Keratinocyte (primary cell): ENCODE measurements at regions not wholly inside any gene's neighbourhood (a gene's known extent, or its start where the extent isn't known, plus 50 kb on each side); places are given as distances from the start of the nearest gene placed in this dataset.

Source experiments
- DNase-seq: peaks from one replicate; pipeline ENCODE4 v3.0.0-alpha.2; 2011; ENCODE audit warnings: low read depth, missing footprints, low spot score
- FAIRE-seq: peaks from 2 replicates; lab custom pipeline; 2011; peaks lifted over from hg19 to GRCh38; lab: Jason Lieb, UNC
- H2AFZ ChIP-seq: 2 replicates; pipeline ENCODE4 v1.6.0; 2012; ENCODE audit warnings: low read length, control low read depth, inconsistent platforms; ENCODE audit not compliant: control insufficient read depth
- H3K27ac ChIP-seq: 2 replicates; pipeline ENCODE4 v1.5.1; 2011; ENCODE audit warnings: low read length; ENCODE audit not compliant: control insufficient read depth, insufficient read depth
- H3K27me3 ChIP-seq: 3 replicates; pipeline ENCODE4 v1.6.0; 2011; ENCODE audit warnings: low read length; ENCODE audit not compliant: control insufficient read depth, insufficient read depth; ENCODE audit errors: extremely low read depth
- H3K36me3 ChIP-seq, 2 experiments: 2 replicates in 1 of 2; 3 replicates in 1 of 2; pipeline ENCODE4 v1.5.1; 2011; ENCODE audit warnings: low read length in 2 of 2, mild to moderate bottlenecking in 1 of 2; ENCODE audit not compliant: control insufficient read depth in 2 of 2, insufficient read depth in 2 of 2; ENCODE audit errors: extremely low read depth in 1 of 2
- H3K4me1 ChIP-seq: 3 replicates; pipeline ENCODE4 v1.5.1; 2011; ENCODE audit warnings: low read length; ENCODE audit not compliant: control insufficient read depth, insufficient read depth; ENCODE audit errors: extremely low read depth
- H3K4me2 ChIP-seq: 3 replicates; pipeline ENCODE4 v1.6.0; 2011; ENCODE audit warnings: low read depth, low read length; ENCODE audit not compliant: control insufficient read depth, insufficient read depth; ENCODE audit errors: extremely low read depth
- H3K4me3 ChIP-seq, 3 experiments: fragments of 200-600 bp in 1 of 3; sonication (generic) in 1 of 3; 2 replicates in 2 of 3; 3 replicates in 1 of 3; pipeline ENCODE4 v1.5.1; 2011 to 2016; ENCODE audit warnings: low read length in 3 of 3, mild to moderate bottlenecking in 3 of 3, control low read depth in 2 of 3, inconsistent platforms in 1 of 3, low read depth in 1 of 3, mixed read lengths in 1 of 3, mixed run types in 1 of 3, moderate library complexity in 1 of 3; ENCODE audit not compliant: control insufficient read depth in 2 of 3, insufficient read depth in 2 of 3; ENCODE audit errors: extremely low read depth in 1 of 3
- H3K79me2 ChIP-seq: 2 replicates; pipeline ENCODE4 v1.6.0; 2012; ENCODE audit warnings: low read length; ENCODE audit not compliant: control insufficient read depth, insufficient read depth
- H3K9ac ChIP-seq: 3 replicates; pipeline ENCODE4 v1.6.0; 2011; ENCODE audit warnings: low read length; ENCODE audit not compliant: control insufficient read depth, insufficient read depth; ENCODE audit errors: extremely low read depth
- H3K9me1 ChIP-seq: 3 replicates; pipeline ENCODE4 v1.6.0; 2011; ENCODE audit warnings: low read length; ENCODE audit not compliant: control insufficient read depth, insufficient read depth; ENCODE audit errors: extremely low read depth
- H3K9me3 ChIP-seq: 2 replicates; pipeline ENCODE4 v1.5.1; 2012; ENCODE audit warnings: low read depth, low read length; ENCODE audit not compliant: control insufficient read depth
- H4K20me1 ChIP-seq: 3 replicates; pipeline ENCODE4 v1.6.0; 2011; ENCODE audit warnings: low read length; ENCODE audit not compliant: control insufficient read depth, insufficient read depth; ENCODE audit errors: extremely low read depth
- CTCF ChIP-seq, 3 experiments: IDR thresholded peaks in 1 of 3; conservative IDR thresholded peaks in 1 of 3; optimal IDR thresholded peaks in 1 of 3; 2 replicates in 2 of 3; 3 replicates in 1 of 3; pipeline versions ENCODE3 to v1.5.1; 2011; ENCODE audit warnings: low read length in 3 of 3, mild to moderate bottlenecking in 3 of 3, moderate library complexity in 2 of 3, control low read depth in 1 of 3, inconsistent platforms in 1 of 3; ENCODE audit not compliant: insufficient read depth in 2 of 3; ENCODE audit errors: extremely low read depth in 1 of 3
- EZH2 ChIP-seq: IDR thresholded peaks from one replicate; pipeline ENCODE4 v1.6.1; 2012; ENCODE audit warnings: inconsistent platforms, mild to moderate bottlenecking, low read length, moderate library complexity
- dilution Hi-C: fragments of 300-500 bp; cut with MboI; formaldehyde crosslinking; loops from one replicate; pipeline ENCODE4 v1.7.0; 2020; ENCODE audit warnings: low sequenced_read_pairs; ENCODE audit not compliant: extremely low pct_ligation_motif_present

DNA sequence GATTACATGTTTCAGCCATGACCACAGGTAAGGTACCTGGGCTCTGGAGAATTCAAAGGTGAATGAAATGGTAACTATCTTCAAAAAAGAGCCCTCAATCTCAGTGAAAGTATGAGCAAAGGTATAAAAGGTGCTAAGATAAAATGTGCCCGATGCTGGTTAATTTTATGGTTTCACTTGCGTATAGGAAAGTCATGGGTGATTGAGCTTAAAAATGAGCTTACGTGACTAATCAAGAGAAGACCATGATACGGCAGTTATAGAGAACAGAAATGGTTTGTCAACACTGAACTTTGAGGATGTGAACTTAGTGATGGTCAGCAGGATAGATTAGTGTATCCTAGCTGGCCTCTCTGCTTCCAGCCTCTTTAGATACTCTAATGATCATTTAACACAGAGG, 320.1 kb downstream of the DEPDC1B start:
- Histone ChIP-seq H3K4me2 (no peak overlapping the region), H3K27me3 (no peaks in the 10 kb centered on the region), H4K20me1 (no peaks in the 10 kb centered on the region), H3K79me2 (no peaks in the 10 kb centered on the region), H3K9ac (no peak overlapping the region), H2AFZ (no peak overlapping the region), H3K36me3 (no peaks in the 10 kb centered on the region), H3K27ac (no peak overlapping the region), H3K9me3 (no peaks in the 10 kb centered on the region), H3K9me1 (no peaks in the 10 kb centered on the region), H3K4me3 (no peak overlapping the region), H3K4me1 (no peaks in the 10 kb centered on the region)
- dilution Hi-C loops = no loop called here
- TF ChIP-seq EZH2 (no peak), CTCF (optimal IDR thresholded peaks at IDR 0.05 in 1 of 3, IDR thresholded peaks at IDR 0.05 in 1 of 3, conservative IDR thresholded peaks at IDR 0.05 in 1 of 3; ENCODE audit: extremely low read depth in 1 of 3, insufficient read depth in 2 of 3, low read length in 3 of 3) (no peak)
- FAIRE-seq = no peak
- DNase-seq = no peak

DNA sequence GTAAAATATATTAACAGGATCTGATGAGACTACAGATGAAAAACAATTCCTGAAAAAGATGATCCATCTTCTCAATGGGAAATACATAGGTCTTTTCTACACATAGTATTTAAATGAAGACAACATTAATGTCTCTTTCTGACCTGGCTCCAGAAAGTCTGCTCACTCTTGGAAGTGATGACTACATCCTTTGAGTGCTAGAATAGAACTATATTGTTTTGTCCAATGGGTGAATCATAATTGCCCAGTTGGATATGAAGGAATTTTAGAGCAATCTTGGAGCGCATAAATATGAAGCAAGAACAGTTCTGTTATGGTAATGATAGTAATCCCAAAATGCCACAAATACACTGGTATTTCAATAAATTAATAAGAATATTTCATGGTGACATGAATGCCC, 322.1 kb downstream of the DEPDC1B start:
- Histone ChIP-seq H3K4me1 (no peaks in the 10 kb centered on the region), H2AFZ (no peak overlapping the region), H3K4me3 (no peak overlapping the region), H3K4me2 (no peak overlapping the region), H3K9ac (no peak overlapping the region), H3K36me3 (no peaks in the 10 kb centered on the region), H3K9me1 (no peaks in the 10 kb centered on the region), H3K27me3 (no peaks in the 10 kb centered on the region), H3K79me2 (no peaks in the 10 kb centered on the region), H4K20me1 (no peaks in the 10 kb centered on the region), H3K9me3 (no peaks in the 10 kb centered on the region), H3K27ac (no peak overlapping the region)
- no peak for FAIRE-seq
- dilution Hi-C loops = no loop called here
- DNase-seq = no peak
- no peak for TF ChIP-seq EZH2
- no peak for TF ChIP-seq CTCF (optimal IDR thresholded peaks at IDR 0.05 in 1 of 3, IDR thresholded peaks at IDR 0.05 in 1 of 3, conservative IDR thresholded peaks at IDR 0.05 in 1 of 3; ENCODE audit: extremely low read depth in 1 of 3, insufficient read depth in 2 of 3, low read length in 3 of 3)
